GM19463 (cell line): ENCODE measurements at regions not wholly inside any gene's neighbourhood (a gene's known extent, or its start where the extent isn't known, plus 50 kb on each side); places are given as distances from the start of the nearest gene placed in this dataset.

ENCODE experiments used
- ATAC-seq: cut with Tn5 transposase; IDR thresholded peaks from one replicate; pipeline ENCODE4 v1.9.1; 2021; ENCODE audit warnings: mild to moderate bottlenecking, moderate library complexity; ENCODE audit not compliant: unreplicated experiment

DNA sequence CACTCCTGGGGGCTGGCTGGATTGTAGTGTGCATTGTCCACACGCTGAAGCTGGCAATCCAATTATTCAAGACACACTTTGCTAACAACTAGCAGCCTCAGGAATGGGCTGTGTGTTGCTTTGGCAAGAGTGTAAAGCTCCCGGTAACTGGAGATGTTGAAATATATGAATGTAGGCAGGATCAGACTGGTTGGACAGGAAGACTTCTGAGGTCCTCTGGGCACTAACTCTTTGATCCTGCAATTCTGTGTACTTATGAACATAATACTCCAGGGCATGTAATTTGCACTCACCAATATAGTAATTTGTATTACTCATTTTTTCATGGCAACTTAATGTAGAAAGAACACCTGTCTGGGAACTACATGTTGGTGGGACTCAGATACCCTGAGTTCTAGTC is 106.7 kb upstream of the SLC28A3 start:
- no peak for ATAC-seq

DNA sequence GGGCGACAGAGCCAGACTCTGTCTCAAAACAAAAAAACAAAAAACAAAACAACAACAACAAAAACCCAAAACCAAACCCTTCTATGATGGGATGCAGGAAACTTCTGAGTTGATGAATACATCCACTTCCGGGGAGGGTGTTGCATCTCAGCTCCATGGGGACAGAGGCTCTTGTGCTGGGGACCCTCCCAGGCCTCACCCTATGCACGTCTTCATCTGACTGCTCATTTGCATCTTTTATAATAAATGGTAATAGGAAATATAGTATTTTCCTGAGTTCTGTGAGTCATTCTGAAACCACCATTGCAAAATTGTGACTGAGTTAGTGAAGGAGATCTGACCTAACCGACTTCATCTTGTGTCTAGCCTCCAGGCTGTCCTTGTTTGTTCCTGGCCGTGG is 109.5 kb upstream of the SLC28A3 start:
- no peak for ATAC-seq

DNA sequence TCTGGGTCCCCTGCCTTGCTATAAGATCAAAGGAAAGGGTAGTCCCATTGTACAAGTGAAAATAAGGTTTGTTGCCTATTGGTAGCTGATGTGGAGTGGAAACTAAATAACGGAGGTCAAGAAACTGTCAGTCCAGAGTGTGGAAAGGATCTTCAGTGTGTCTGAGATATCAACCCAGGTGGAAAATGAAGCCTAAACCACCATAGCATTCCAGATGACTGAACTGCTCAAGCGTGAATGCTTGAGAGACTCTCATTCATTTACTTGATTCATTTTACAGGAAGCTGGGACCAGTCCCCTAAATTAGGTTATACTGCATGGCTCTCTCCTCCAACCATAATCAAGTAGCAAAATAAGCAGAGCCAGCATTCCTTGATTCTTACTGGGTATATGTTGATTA is 116.0 kb upstream of the SLC28A3 start:
- no peak for ATAC-seq

DNA sequence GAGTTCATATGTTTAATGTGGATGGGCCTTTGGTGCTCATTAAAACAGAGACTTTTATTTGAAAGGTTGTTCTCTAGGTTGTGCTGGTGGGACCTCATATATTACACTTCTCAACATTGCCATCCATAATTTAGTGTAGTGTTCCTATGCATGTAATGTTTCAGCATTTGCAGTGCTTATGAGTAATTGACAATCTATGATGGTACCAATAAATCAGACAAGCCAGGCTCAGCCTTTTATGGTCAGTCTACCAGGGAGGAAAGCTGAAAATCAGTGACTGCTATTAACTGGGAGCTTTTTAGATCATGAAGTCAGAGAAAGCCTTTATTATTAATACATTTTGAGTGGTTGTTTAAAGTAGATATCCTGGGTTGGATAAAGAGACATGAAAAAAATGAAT is 120.1 kb upstream of the SLC28A3 start:
- ATAC-seq: no peak

DNA sequence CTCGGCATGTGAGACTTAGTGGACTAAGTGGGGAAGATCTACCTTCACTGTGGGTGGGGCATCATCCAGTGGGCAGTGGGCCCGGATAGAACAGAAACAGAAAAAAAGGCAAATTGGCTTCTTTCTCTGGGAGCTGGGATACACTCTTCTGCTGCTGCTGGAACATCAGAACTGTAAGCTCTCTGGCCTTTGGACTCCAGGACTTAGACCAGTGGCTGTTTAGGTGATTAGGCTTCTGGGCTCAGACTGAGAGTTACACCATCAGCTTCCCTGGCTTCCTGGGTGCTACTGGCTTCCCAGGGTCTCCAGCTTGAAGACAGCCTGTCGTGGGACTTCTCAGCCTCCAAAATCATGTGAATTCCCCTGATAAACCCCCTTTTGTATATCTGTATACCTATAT is 122.7 kb upstream of the SLC28A3 start:
- no peak for ATAC-seq

DNA sequence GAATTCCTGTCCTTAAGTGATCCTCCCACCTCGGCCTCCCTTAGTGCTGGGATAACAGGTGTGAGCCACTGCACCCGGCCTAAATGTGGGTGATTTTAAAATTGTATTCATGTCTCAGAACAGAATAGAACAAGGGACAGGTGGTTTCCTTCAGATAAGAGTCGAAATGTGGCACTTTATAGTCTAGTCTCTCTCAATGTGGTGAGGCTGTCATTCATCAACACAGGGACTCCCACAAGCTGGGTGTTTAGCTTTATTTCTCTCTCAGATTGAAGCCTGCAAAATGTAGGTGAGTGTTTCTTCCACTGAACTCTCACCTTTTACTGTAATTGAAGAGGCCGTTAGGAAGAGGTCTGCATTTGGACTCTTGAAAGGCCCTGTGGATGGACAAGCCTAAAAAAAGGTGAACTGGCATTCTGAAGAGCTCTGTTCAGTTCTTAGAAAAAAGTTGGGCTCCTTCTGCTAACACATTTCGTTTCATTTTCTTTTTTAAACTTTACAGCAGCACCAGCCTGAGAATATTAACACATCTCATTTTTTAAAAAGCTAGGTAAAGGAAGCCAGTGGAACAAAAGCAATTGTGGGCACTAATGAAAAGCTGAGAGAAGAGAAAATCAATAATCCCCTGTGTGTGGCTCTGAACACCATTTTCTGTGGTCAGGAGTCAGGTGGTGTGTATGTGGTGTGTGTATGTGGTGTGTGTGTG is 126.2 kb upstream of the SLC28A3 start:
- no peak for ATAC-seq

DNA sequence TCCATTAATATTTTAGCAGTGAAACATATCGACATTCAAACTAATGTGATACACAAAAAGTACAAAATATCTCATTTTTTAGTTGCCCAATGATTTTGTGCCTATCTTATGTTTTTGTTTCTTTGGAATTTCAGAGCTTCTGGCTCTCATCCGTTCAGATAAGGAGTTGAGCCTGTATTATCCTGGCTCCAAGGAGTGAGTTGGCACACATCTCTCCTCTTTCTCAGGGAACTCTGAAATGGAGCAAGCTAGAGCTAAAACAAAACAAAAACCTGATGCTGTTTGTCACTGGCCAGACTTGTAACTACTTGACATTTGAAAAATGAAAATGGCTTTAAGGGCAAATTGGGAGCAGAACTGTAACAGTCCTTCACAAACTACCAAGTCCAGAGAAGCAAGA is 131.3 kb upstream of the SLC28A3 start:
- ATAC-seq: no peak

DNA sequence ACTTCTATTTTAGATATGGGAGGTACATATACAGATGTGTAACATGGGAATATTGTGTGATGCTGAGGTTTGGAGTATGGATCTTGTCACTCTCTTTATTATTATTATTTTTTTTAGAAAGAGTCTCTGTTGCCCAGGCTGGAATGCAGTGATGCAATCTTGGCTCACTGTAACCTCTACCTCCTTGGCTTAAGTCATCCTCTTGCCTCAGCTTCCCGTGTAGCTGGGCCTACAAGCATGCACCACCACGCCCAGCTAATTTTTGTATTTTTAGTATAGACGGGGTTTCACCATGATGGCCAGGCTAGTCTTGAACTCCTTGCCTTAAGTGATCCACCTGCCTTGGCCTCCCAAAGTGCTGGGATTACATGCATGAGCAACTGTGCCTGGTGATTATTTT is 138.4 kb upstream of the SLC28A3 start:
- no peak for ATAC-seq

DNA sequence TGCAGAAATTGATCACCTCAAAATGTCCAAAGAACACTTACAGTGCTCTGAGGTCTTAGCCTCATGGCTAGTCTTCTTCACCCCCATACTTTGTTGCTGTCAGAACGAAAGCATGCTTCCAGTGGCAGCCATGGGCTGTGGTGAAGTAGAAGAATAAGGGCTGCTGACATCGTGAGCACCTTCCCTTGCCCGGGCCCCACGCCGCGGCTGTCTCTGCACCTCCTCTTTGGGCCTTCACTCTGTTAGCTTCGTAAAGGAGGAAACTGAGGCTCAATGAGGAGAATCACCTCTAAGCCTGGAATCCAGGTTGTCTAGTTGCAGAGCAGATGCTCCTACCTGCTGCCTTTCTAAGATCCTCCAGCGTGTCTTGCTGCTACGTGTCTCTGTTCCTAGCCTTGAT is 139.5 kb upstream of the SLC28A3 start:
- no peak for ATAC-seq

DNA sequence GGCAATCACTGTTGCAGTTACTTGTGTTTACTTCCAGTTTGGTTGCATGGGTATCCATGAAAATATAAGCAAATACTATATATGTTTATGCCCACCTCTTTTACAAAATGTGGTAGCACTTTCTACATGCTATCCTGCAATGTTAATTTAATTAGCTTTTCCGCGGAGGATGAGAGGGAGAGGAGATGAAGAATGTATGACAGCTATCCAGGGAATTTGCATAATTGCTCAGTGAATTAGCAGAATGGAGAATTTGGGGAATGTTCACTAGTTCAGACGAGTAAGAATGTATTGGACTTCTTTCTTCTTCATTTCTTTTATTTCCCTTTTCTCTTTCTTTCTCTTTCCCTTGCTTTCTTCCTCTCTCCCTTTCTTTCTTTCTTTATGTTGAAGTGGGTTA is 140.7 kb upstream of the SLC28A3 start:
- no peak for ATAC-seq

DNA sequence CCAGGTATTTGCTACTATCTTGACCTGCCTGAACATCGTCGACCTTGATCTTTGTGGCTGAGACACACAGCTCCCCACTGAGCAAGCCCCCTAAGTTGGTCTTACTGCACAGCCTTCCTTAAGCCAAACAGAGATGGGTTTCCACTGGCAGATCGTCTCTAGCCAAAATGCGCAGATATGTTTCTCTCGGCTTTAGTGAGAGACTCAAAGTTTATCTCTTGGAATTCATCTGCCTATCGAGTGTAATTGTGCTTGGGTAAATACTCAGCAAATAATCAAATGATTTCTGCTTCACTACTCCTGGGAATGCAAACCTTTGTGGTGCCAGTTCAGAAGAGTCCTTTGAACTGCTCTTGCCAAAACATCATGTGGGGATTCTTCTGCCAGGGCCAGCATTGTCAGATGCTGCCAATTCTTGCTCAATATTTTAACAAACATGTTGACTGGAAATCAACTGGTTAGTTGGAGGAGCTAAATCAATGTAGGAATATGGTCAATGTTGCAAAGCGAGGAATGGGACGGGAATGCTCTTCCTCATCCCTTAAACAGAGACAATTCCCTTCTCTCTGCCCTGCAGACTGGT is 141.2 kb upstream of the SLC28A3 start:
- no peak for ATAC-seq

DNA sequence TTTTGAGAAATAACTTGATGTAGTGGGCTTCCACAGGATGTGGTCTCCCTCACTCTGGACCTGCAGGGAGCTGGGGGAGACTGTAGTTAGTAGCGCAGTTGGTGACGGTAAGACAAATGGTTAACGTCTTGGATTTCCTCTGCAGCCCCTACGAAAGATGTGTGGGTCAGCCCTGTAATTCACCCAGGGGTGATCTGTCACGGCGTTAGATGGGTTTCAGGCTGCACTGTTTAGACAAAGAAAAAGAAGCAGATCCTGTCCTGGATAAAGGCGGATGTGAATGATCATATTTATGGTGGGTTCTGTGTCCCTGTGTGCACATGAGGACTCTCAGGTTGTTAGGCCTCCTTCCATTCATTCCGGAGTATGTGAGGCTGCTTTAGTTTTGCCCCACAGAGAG is 142.0 kb upstream of the SLC28A3 start:
- no peak for ATAC-seq

DNA sequence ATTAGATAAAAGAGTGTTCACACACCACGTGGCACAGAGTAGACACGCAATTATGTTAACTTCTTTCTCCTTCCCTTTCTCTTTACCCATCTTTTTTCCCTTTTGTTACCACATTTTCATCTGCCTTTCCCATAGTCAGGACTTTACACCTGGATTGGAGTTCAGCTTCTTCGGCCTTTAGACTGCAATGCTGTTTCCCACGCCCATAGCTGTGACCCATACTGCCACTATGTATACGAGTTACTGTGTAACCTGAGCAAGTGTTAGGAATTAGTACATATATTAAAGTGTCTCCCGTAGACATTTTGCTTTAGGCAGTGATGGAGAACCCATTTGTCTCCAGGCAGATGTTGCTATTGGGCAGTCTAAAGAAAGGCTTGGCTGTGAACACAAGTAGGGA is 143.6 kb upstream of the SLC28A3 start:
- ATAC-seq: no peak

DNA sequence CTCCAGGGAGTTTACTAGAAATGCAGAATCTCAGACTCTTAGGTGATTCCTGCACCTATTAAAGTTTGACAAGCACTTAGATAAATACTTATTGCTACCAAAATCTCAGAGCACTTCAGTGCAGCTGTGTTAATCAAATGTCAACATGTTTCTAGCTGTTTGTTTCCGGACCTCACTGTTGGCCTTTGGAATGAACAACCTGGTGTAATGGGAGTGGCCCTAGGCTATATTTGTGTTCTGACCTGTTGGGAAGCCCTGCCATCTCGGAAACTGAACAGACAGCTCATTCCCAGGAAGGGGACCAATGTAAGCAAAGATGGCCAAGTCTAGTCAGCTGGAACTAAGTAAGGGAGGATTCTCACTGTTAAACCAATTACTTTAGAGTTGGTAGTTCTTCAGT is 145.0 kb upstream of the SLC28A3 start:
- ATAC-seq: no peak

DNA sequence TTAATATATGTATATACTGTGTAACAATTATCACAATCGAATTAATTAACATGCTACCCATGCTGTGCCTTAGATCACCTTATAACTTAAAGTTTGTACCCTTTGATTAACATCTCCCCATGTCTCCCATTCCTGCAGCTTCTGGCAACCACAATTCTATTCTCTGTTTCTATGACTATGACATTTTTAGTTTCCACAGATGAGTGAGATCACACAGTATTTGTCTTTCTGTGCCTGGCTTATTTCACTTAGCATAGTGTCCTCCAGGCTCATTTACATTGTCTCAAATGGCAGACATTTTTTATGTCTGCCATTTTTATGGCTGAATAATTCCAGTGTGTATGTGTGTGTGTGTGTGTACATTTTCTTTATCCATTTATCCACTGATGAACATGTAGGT is 146.1 kb upstream of the SLC28A3 start:
- no peak for ATAC-seq

DNA sequence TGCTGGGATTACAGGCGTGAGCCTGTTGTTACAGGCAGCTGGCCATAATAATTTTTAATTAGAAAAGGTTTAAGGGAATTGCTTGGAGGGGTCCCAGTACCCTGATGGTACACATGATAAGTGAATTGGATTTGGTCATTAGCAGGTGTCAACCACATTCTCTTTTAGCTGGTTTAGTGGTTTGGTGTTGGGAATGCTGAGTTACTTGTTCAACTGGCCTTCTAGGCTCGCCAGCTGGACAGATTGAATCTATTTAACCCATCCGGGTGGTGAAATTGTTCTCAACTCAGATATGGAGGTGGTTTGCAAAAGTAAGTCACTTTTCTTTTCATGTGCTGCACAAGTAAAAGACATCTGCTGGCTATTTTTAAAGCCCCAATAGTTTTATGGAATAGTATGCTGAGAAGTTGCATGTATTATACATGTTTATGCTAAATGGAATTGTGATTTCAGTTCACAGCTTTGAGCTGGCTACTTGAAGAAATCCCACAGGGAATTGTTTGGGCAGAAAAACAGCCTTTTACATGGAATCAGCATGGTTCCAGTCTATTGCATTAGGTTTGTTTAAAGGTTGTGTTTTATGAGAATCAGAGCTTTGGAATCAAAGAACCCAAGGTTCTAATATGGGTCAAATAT is 149.8 kb upstream of the SLC28A3 start:
- ATAC-seq: no peak

DNA sequence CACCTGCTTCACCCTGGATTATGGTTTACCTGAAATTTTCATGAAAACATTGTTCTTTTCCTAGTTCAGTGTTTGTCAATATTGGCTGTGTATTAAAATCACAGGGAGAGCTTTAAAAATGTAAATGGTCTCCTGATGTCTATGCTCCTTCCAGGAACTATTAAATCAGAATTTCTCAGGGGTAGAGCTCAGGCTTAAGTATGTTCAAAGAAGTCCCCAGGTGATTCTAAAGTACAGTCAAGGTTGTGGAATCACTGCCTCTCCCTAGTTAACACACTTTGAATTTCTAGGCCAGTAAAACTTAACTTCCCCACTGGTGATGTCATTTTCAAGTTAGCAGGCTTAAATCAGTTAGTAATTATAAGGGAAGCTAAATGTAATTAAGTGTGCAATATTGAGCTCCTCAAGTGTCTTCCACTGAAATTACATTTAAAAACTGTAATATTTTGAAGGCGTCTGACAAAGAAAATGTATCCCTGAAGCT is 150.3 kb upstream of the SLC28A3 start:
- no peak for ATAC-seq

DNA sequence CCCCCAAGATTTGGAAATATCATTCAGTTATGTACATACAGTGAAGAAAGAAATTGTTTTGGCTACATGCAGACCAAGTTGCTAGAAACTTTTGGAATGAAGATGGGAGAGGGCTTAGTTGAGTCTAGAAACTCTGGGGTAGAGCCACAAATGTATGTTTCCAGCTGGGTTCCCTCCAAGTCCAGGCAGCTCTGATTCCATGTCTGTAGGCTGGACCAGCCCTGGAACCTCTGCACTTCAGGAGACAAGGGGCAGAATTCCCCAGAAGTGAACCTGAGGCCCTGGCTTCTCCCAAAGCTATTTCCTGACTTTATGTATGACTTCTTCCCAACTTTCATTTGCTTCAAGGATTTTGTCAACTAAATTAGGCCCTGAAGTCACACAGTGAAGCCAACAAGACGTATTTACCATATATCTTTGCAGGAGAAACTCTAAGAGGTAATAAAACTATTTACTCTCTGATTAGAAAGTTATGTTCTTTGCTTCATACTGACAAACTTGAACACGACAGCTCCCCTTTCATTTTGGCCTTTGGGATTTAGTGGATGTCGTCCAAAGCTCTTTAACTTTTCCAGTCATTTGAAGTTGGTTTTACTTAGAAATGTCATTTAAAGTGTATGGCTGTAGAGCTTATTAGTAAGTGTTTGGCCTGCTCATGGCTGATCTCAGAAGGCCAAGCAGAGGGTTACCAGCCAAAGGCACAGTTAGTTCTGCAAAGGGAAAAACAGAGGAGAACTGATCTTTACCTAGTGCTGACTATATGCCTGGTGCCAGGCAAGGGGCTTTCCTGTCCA is 152.0 kb upstream of the SLC28A3 start:
- no peak for ATAC-seq

DNA sequence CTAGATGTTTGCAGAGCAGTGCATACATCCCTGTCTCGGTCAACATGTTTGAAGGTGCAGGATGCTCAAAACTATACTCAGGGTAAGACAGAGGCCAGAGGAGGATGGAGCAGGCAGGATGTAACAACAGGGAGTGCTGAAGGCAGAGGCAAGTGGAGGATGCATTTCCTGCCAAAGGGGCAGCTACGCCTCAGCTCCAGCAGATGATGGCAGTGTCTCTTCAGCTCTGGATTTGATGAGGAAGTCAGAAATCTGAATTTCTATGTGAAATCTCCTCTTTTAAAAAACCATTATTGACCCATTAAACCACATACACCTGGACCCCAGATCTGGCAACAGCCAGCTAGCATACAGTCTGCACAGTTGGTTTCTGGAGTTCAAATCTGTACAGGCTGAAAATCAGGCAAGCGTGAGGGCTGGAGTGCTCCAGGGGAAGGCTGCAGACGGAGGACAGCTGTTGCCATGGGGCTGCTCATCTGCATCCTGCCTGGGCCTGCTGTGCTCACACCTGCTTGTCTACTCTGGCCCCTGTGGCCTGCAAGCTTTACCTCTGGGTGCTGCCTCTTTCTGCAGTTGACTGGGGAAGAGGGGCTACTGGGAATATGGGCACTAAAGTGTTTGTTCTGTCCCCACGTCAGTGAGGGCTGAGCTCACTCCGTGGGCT is 152.9 kb upstream of the SLC28A3 start:
- no peak for ATAC-seq

DNA sequence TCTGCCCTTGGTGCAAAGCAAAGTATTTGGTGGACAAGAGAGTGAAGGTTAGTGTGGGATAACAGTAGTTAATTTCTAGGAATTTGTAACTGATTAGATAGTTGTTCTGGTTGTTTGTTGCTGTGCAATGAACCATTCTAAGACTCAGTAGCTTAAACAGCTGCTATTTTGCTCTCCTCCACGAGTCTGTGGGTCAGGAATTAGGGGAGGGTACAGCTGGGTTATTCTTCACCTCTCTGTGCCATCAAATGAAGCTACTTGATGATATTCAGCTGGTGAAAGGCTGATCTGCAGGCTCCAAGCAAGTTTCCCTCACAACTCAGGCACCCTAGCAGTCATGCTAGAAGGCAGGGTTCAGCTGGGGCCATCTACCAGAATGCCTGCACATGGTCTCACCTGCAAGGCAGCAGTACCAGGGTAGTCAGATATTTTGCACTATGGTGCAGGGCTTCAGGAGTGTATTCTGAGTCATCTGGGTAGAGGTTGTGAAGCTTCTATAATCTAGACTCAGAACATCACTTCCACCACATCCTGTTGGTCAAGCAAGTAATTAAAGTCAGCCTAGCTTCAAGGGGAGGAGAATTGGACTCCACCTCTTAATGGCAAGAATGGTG is 159.5 kb upstream of the SLC28A3 start:
- peak; percentile 97 for ATAC-seq

DNA sequence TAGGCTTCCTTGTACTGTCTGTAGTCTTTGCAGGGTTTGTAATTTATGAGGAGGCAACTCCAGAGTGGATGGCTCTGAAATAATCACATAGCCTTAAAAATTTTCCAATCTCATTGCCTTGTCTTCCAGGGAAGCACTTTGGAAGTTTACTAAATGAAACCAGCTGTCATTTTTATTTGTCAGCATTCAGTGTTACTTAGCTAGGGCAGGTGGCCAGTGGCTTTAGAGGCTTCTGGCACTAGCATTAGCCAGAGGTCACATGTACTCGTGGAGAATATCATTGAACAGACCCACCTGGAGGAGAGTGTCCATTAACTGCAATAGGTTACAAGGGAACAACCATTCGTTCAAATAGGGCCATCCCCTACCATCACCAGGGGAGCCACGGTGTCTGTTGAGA is 160.3 kb upstream of the SLC28A3 start:
- ATAC-seq: no peak
